ENCODE measurements at regions not wholly inside any gene's neighbourhood (a gene's known extent, or its start where the extent isn't known, plus 50 kb on each side); places are given as distances from the start of the nearest gene placed in this dataset.
"Not testable (repeated sequence)": the region's sequence is repeated elsewhere in the genome, so short reads cannot be mapped to it uniquely, and the experiment has no call there.

DNA sequence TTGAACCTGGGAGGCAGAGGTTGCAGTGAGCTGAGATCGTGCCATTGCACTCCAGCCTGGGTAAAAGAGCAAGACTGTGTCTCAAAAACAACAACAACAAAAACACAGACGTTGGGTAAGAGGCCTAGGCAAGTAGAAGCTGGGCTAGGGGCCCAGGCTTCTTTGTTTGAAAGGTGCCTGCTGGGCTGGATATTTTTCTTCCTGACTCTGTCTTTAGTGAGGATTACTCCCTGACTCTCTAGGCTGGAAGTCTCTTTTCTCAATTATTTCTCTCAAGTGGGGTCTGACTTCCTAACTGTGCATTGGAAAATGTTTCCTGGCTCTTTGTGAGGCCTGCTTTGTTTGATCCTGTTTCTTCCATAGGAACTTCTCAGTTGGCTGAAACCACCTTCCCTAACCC is 76.5 kb upstream of the DTNBP1 start:
- TF ChIP-seq, protein P1, sequence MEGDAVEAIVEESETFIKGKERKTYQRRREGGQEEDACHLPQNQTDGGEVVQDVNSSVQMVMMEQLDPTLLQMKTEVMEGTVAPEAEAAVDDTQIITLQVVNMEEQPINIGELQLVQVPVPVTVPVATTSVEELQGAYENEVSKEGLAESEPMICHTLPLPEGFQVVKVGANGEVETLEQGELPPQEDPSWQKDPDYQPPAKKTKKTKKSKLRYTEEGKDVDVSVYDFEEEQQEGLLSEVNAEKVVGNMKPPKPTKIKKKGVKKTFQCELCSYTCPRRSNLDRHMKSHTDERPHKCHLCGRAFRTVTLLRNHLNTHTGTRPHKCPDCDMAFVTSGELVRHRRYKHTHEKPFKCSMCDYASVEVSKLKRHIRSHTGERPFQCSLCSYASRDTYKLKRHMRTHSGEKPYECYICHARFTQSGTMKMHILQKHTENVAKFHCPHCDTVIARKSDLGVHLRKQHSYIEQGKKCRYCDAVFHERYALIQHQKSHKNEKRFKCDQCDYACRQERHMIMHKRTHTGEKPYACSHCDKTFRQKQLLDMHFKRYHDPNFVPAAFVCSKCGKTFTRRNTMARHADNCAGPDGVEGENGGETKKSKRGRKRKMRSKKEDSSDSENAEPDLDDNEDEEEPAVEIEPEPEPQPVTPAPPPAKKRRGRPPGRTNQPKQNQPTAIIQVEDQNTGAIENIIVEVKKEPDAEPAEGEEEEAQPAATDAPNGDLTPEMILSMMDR (IDR thresholded peaks at IDR 0.05; ENCODE audit: low read depth, low read length, missing control alignments): no peak
- no peak overlapping the region for H3K4me3 ChIP-seq (ENCODE audit: low read depth, low read length)
- DNase-seq (ENCODE audit: low read depth): no peak

DNA sequence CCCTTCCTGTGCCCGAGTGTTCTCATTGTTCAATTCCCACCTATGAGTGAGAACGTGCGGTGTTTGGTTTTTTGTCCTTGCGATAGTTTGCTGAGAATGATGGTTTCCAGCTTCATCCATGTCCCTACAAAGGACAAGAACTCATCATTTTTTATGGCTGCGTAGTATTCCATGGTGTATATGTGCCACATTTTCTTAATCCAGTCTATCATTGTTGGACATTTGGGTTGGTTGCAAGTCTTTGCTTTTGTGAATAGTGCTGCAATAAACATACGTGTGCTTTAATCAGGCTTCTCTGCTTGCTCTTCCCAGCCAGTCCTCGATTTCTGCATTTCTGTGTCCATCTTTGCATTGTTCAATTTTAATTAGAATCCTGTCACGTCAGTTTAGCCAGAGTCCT is 75.4 kb upstream of the DTNBP1 start:
- H3K4me3 ChIP-seq (ENCODE audit: low read depth, low read length); DNase-seq (ENCODE audit: low read depth): not testable (repeated sequence)

DNA sequence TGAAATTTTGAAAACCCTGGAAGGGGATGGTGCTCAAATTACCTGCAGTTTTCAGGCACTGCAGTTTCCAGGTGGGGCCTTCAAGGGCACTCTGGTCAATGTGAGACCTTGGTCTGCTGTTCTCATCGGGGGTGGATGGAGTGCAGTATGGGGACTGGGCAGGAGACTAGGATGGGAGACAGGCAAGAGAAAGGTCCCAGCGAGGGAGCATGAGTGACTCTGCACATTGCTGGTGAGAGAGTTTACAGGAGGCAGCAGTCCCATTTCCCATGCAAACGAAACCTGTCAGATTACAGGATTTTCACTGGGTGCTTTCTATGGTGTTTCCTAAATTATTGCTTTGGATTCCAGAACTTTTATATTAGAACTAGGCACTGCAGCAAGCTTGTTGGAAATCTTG is 73.5 kb upstream of the DTNBP1 start:
- H3K4me3 ChIP-seq (ENCODE audit: low read depth, low read length): no peak overlapping the region
- TF ChIP-seq, protein P1 (IDR thresholded peaks at IDR 0.05; ENCODE audit: low read depth, low read length, missing control alignments): no peak
- DNase-seq (ENCODE audit: low read depth): no peak

DNA sequence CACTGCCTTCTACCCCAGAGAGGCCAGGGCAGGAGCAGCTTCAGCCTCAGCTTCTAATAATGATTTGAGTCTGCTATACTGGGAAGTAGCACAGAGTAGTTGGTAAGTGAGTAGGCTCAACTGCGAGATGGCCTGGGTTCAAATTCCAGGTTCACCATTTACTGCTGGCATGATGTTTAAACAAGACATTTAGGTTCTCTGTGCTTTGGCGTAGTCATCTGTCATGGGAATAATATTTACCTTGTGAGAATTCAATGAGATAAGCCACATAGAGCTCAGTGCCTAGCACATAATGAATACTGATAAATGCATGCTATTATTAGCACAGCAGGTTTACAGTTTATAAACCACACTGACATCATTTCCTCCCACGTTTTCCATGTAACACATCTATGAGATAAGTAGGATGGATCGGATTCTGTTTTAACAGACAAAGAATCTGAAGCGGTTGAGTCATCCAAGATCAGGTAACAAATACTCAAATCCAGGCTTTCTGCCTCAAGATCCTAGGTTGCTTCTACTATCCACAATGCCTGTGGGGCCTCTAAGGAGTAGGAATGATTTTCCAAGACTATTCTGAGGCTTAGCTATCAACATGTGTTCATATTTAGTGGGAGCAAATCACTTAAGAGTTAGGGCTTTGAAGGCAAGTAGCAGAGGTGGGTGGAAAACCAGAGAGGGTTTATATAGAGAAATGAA is 72.9 kb upstream of the DTNBP1 start:
- H3K4me3 ChIP-seq (ENCODE audit: low read depth, low read length): no peak overlapping the region
- DNase-seq (ENCODE audit: low read depth): no peak
- TF ChIP-seq, protein P1 (IDR thresholded peaks at IDR 0.05; ENCODE audit: low read depth, low read length, missing control alignments): no peak

DNA sequence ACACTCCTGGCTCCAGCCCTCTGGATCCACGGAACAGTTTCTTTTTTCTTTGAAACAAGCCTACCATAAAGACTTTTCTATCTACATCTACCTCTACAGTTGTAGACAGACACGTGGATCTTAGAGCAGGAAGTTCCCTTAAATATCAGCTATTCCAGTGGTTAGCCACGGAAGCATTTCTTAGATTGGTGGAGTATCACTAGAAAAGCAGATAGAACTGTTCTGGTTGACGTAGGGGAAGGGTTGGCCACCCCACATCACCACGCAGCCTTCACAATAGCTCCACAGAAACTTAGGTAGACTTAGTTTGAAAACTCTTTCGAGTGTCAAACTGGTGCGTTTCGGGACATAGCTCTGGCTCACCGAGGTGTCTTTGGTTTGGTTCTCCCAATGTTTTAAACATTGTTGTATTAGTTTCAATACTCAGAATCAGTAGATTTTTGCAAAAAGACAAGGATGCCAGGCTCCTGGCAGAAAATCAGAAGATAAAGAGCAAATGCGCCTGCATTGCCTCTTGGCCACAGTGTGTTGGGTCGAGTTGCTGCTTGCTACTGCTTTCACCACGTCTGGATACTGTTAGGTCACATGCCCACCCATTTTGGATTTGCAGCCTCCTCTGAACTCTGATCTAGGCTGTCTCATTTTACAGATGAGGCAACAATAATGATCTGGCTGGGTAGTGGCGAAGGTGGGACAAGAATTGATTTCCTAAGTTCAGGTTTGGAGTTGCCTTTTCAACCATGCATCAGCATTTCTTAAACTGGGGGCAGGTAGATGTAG is 71.5 kb upstream of the DTNBP1 start:
- no peak for DNase-seq (ENCODE audit: low read depth)
- TF ChIP-seq, protein P1 (IDR thresholded peaks at IDR 0.05; ENCODE audit: low read depth, low read length, missing control alignments): no peak
- H3K4me3 ChIP-seq (ENCODE audit: low read depth, low read length): no peak overlapping the region

- TF ChIP-seq, protein P1 (IDR thresholded peaks at IDR 0.05; ENCODE audit: low read depth, low read length, missing control alignments): no peak
- DNase-seq (ENCODE audit: low read depth): no peak
- H3K4me3 ChIP-seq (ENCODE audit: low read depth, low read length): no peak overlapping the region
Observed at GRCh38 chr6:15730922-15731321, 68.1 kb upstream of the DTNBP1 start.

DNA sequence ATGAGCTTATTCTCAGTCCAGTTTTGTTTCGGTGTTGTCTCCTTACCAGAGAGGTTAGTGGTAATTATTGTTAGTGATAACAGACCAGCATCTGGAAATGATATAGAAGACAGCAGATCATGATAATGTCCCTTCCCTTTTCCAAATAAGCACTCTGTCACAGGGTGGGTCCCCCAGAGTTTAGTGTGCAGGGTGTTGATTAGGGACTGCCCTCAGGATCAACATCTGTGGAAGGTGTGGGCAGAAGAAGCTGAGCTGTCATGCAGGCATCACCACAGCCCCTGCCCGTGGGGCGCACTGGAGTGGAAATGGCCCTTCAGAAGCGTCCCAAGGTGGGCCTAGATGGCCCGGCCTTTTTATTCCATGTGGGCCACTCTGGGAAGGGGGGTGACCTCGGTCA is 67.6 kb upstream of the DTNBP1 start:
- TF ChIP-seq, protein P1 (IDR thresholded peaks at IDR 0.05; ENCODE audit: low read depth, low read length, missing control alignments): no peak
- no peak overlapping the region for H3K4me3 ChIP-seq (ENCODE audit: low read depth, low read length)
- no peak for DNase-seq (ENCODE audit: low read depth)

All from GM12864 (cell line).